Hematopoietic multipotent progenitor cell (in vitro differentiated cells): ENCODE measurements at regions not wholly inside any gene's neighbourhood (a gene's known extent, or its start where the extent isn't known, plus 50 kb on each side); places are given as distances from the start of the nearest gene placed in this dataset.

Source experiments
- DNase-seq, 3 donors: peaks; one replicate each; pipeline ENCODE4 v3.0.0-alpha.2; 2011 to 2015; ENCODE audit warnings: low read depth in 2 of 3, low spot score in 2 of 3

DNA sequence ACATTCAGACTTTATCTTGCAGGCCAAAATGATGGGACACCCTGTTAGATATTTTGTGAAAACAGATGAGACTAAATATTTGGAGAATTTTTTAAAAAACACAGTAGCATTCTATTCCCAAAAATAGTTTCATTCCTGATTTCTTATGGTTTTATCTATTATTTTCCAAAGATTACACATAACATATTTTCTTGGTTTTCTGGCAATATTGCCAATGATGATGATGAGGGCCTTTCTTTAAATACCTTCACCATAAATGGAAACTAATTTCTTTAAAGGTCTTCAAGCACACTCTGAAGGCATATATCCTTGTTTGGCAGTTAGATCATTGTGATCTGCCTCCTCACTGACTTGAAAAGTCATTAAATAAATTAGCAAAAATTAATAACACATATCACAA lies 522.3 kb upstream of the LUZP2 start:
- DNase-seq, result no peak

DNA sequence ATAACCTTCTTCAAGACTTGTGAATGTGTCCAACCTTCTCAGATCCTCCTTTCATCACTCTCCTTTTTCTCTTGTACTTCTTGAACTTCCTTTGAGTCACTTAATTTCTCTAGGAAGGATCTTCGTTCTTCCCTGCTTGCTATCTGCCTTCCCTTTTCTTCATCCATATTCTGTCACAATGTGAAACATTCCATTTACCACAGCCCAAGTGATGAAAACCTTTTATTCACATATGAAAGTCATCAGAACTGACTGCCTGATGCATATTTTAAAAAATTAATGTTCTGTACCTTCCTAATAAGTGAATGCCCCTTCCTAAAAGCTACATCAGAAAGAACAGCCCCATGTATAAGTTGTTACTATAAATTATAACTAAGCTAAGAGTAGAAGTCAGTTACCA lies 520.4 kb upstream of the LUZP2 start:
- no peak for DNase-seq

DNA sequence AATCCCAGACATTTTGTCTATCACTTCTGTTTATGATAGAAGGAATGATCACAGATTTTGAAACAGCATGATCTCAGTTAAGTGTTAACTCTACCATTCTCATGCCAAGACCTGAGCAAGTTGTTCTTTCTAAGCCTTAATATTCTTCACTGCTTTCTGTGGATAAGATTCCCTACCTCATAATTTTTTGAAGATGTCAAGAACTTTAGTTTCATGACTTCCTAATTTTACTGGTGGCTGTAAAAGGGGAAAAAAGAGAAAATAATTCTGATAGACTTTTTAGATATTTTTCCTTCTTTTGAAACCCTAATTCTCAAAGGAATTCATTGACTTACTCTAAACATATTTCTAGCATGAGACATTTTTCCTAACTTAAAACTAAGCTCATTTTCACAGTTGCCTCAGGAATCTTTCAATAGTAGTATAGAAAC lies 520.0 kb upstream of the LUZP2 start:
- no peak for DNase-seq

DNA sequence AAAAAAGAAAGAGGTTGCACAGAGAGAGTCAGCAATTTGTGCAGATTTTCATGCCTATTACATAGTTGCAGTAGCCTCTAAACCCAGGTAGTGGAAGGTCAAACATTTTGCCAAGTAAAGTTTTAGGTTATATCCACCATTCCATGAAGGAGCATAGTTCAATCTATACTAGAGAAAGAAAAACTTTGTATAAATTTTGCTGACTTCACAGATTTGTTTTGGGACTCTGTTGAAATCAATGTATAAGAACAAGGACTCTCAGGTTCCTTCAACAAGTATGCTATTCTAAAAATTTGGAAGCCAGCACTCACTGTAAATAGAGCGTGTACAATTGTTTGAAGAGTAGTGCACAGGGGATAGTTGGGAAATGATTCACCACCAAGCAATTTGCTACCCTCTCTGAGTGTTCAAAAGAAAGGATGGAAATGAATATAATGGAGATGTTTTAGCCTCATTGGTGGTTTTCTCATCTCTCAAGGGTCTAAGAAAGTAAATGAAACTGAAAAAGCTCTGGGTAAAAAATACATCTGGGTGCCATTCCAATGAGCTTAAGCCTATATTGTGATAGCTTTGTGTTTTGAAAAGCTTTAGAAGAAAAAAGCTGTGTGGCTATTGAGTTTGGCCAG lies 508.4 kb upstream of the LUZP2 start:
- no peak for DNase-seq

DNA sequence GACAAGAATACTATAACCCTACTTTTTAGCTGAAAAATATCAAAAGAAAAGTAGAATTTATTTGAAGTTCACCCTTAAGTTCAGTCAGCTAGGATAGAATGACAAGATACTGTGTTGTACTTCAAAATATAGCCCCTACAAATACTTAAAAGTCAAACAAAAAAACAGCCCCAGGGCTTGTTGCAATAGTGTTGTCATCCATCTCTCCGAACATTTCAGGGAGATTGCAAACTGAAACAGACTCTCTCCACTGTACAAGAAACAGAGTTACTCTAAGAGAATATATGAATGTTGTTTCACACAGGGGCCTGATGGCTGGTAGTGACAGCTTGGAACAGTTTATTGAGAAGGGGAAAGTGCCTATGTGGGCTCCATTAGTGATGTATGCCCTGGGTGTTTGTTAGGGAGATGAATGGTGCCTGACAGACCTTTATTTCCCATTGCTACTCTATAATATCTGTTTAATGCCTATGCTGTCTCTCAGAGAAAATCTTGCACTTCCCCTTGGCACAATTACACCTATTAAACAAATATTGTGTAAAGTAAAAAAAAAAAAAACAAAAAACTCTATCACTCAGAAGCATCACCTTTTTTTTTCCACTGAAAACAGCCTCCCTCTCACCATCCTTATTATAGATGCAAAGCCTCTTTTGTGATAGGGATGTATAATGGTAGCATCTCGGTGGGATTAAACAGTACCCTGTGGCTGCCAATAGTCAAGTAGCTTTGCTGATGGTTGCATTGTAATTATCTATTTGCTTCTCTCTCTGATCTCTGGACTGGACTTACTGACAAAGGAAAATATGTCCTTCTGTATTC lies 506.3 kb upstream of the LUZP2 start:
- no peak for DNase-seq

DNA sequence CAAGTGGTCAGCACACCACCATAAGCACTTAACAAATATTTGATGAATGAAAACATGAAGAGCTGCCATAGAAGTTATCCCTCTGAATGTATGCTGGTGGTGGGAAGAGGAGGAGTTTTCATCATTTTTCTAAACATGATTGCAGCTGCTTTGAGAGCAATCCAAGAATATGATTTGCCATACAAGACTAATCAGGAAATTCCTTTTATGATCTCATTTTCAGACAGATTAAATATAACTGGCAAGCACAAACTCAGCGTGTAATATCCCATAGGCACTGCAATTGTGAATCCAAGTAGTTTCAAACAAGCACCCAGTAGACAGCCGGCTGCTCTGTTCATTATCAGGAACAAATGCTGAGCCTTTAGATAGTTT lies 505.7 kb upstream of the LUZP2 start:
- no peak for DNase-seq

DNA sequence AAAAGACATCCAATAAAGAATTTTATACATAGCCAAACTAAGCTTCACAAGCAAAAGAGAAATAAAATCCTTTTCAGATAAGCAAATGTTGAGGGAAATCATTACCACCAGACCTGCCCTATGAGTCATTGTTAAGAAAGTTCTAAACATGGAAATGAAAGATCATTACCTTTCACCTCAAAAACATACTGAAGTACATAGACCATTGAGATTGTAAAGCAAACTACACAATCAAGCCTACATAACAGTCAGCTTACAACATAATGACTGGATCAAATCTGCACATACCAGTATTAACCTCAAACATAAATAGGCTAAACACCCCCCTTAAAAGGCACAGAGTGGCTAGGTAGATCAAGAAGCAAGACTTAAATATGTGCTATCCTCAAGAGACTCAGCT lies 501.0 kb upstream of the LUZP2 start:
- no peak for DNase-seq

DNA sequence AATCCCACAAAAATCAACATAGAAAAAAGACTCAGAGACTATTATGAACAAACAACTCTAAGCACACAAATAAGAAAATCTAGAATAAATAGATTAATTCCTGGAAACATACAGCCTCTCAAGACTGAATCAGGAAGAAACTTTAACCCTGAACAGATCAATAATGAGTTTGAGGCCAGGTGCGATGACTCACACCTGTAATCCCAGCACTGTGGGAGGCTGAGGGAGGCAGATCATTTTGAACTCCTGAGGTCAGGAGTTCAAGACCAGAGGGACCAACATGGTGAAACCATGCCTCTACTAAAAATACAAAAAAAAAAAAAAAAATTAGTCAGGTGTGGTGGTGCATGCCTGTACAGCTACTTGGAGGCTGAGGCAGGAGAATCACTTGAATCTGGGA lies 499.5 kb upstream of the LUZP2 start:
- DNase-seq, result no peak

DNA sequence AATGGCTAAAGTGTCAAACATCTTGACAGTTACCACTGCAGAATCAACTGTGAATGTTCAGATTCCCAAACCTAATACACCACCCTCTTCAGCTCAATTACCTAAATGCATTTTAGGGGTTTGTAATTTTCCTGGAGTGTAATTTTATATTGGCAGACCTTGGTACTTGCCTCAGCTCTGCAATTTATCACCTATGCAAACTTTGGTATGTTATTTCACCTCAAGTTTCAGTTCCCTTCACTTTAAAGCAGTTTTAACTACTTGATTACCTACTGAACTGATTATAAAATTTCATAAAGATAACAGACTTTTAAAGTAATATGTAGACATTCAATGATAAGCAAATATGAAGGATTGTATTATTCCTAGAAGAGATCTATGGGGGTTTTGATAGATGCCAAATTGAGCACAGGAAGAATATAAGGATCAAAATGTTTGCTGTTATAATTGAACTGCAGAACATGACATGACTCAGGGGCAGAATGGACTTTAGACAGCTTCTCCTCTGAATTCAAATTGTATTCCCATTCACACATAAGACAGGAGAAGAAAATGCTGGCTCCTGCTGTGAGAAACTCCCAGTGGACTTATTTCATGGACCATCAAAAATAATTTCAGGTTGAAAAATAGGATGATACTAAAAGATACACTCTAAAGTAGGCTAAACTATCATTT lies 491.5 kb upstream of the LUZP2 start:
- DNase-seq, result no peak

DNA sequence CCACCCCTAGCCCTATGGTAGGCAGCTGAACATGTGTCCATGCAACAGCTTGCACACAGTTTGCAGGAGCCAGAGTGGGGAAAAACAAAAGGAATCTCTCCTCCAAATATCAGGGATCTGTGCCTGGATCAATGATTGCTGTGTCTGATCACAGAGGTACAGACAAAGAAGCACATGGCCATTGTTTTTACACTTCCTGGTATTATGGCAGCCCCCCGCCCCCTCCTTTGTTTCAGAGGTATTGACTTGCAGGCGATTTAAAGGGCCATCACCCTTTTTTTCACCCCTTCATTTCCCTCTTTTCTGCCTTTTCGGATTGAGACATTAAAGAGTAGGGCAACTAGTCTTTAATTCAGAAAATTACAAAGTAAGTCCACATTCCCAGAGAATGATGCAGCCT lies 453.0 kb upstream of the LUZP2 start:
- DNase-seq, result no peak

DNA sequence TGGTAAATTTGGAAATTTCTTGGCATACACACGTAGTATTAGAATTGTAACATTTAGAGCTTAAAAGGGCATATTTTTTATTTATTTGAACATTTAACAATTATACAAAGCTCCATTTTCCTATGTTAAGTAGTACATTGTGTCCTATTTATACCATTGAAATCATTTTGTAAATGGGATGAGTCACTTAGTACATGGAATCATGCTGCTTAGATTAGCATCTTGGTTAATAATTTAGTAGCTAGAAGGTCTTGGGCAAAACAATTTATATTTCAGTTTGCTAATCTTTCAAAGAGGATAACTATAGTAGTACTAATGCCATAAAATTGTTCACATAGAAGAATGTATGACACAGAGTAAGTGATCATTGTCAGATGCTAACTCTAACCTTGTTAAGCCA lies 450.1 kb upstream of the LUZP2 start:
- DNase-seq, result no peak

DNA sequence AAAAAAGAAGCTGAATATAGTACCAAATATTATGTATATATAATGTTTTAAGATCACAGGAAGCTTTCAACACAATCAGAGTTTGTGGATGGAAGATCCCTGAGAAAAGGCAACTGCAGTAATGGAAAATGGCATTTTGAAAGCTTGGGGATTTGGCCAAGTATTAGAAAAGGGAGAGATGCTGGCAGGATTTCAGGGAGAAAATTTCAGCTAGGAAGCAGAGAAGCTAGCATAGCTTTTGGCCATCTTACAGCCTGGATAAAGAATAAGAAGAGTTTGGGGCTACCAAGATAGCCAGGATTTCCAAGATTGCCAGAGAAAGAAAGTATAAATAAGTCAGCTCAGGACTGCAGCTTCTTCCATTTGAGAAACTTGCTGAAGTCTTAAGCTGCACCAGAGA lies 440.8 kb upstream of the LUZP2 start:
- DNase-seq, result no peak

DNA sequence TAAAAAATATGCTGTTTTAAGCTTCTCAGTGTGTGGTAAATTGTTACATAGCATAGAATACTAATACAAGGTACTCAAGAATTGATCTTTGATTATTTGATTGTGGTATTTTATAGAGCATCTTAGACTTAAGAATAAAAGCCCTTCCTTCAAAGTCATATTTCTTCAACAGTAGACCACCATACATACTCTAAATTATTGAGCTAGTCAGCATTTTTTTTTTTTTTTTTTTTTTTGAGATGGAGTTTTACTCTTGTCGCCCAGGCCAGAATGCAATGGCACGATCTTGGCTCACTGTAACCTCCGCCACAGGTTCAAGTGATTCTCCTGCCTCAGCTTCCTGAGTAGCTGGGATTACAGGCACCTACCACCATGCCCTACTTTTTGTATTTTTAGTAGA lies 436.7 kb upstream of the LUZP2 start:
- DNase-seq, result no peak

DNA sequence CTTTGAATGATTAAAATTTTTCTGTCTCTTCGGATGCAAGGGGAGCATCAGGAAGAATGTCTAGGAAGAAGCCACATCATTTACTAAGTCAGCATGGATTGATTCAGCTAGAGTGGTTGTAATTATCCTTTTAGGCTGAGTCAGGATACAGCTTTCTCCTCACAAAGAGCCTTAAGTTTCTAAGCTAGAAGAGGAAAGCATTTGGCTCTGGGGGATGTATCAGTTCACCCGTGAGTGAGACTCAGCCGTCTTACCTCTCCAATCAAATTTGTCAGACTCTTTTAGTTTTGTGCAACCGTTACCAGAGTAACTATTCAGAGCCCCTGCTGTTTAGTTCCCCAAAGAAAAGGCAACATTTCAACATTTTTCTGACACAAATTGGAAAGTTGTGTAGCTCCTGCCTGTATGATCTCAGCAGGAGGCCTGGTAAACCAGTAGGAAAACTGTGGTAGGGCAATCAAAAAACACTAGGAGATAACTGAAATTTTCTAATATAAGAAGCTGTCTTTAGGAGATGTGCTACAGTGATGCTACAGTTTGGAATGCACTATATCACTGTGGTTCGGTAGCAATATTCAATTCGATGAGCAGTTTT lies 432.4 kb upstream of the LUZP2 start:
- no peak for DNase-seq

DNA sequence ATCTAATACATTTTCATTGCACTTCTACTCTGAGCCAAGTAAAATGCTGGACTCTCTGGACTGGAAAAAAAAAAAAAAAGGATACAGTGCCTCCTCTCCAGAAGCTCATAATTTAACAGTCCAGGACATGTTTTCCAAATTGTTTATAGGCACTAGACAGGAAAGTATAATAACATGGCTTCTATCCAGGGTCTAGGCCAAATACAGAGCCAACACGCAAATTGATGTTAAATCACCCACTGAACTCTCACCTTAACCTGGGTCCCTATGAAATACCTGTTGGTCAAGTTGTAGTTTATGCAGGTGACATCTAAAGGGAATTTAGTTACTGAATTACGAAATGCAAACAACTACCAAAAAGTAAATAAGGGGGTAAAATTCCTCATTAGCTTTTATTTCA lies 428.7 kb upstream of the LUZP2 start:
- DNase-seq, result no peak

DNA sequence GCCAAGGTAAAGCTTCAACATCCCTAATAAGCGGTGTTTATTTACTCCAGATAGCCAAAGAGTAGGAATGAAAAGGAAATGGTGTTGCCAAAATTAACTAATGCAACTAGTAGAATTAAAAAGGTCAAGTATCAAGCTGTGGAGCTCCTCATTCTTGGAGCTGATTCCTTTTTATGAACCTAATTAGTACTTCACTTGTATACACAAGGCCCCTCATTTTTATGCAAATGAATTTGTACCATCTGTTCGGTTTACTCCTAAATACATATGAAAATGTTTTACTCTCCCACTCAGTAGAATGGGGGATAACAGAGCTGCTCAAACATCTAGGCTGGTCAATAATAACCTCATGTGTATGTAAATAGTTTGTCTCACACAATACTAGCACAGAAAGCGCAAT lies 426.4 kb upstream of the LUZP2 start:
- DNase-seq, result no peak

DNA sequence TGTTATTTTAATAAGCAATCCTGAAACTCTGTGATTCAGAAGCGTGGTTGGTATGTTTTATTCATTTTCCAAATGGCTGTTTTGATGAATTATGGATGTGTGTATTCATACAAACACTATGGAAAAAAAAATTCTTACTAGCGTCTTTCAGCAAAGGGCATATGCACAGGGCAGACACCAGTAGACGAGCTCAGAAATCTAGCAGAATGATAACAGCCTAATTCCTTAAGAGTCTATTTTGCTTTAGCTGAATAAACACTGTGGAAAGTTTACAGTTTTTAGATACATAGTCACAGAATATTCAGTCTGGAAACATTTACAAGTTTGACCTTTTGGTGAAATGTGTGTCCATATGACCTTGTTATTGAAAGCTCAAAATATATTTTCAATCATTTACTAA lies 418.8 kb upstream of the LUZP2 start:
- DNase-seq, result no peak

DNA sequence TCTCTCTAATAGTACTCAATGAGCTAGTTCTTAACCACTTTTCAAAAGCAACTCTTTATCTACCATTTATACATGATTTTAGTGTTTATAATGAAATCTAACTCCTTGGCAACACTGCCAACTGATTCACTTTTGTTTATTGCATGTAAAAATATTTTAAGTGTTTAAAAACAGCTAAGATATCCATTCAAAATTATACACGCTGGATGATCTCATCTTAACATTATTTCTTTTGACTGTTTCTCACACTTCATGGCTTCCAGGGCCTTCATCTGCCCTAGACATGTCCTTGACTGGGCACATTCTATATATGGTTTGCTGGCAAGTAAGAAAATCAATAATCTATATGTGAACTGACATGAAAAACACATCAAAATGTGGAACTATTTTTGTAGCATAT lies 414.6 kb upstream of the LUZP2 start:
- DNase-seq, result no peak

DNA sequence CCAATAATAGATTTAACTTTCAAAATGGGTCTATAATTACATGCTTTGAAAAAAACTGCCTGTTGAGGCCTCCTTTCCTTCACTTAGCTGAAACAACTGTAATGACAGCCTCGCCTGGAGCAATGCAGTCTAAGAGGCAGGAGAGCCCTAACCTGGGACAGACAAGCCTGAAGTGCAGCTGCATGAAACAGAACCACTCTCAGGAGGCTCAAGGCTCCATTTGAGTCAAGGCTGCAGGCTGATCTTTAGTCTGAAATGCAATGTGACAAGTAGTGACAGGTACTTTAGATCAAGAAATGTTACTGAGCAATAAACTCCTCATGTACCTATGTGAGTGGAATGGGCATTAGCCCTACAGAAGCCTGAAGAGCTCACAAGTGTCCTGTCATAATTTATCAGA lies 414.0 kb upstream of the LUZP2 start:
- DNase-seq, result no peak

DNA sequence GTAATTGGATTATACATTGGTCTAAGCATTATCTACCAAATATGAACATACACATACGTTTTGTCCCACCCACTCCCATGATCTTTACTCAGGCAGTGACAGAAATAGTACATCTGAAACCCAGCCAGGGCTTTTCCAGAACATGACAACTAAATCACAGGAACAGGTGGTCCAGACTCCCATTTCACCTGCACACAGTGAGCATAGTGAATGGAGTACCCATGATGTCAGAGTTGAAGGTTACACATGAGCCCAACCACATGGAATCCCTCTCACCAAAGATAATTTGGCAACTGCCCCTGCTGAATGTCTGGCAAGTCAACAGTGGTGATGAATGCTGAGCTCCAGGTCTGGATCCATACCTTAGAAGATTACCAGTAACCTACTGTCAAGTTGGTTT lies 411.9 kb upstream of the LUZP2 start:
- DNase-seq, result no peak

DNA sequence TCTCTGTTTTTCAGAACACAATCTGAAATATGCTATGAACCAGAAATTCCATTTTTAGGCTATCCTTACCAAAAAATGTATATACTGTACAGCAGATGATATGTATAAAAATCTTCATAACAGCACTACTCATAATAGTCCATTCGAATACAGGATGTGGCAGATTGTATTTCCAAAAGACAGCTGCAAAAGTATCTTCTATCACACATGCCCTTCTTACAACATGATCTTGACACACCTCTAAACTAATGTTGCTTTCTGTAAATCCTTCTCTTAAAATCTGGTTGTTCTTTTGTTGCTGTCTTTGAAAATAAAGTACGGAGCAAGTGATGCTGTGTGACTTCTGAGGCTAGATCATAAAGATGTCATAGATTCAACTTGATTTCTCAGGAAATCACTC lies 409.9 kb upstream of the LUZP2 start:
- DNase-seq, result no peak

DNA sequence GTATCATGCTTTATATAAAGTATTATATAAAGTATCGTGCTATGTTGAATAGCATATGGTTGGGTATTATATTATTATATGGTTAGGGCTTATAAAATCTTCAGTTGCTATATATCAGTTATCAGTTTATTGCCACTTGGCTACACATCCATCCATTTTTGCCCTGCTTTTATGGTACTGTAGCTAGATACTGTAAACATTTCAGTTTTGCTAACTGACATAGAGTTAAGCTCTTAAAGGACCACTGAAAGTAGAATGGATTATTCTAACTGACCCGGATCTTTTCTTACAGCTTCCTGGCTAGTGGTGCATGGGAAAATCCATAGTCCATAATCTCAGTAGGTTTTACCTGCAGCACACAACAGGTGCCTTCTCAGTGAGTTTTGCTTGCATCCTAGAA lies 405.3 kb upstream of the LUZP2 start:
- no peak for DNase-seq
